Nephron progenitor cell (in vitro differentiated cells): ENCODE measurements at regions not wholly inside any gene's neighbourhood (a gene's known extent, or its start where the extent isn't known, plus 50 kb on each side); places are given as distances from the start of the nearest gene placed in this dataset.

Experiments
- DNase-seq: peaks from one replicate; pipeline ENCODE4 v3.0.0; 2021
- H3K27ac Mint-ChIP-seq: 2 replicates; pipeline ENCODE4 v1.8.0; 2021; ENCODE audit warnings: mild to moderate bottlenecking, moderate library complexity, mixed read lengths
- H3K27me3 Mint-ChIP-seq: 2 replicates; pipeline ENCODE4 v1.8.0; 2021; ENCODE audit warnings: mild to moderate bottlenecking, low read depth, mixed read lengths; ENCODE audit not compliant: poor library complexity
- H3K36me3 Mint-ChIP-seq: 2 replicates; pipeline ENCODE4 v1.8.0; 2021; ENCODE audit warnings: low read depth, mixed read lengths
- H3K4me1 Mint-ChIP-seq: 2 replicates; pipeline ENCODE4 v1.8.0; 2021; ENCODE audit warnings: mixed read lengths
- H3K4me3 Mint-ChIP-seq: 2 replicates; pipeline ENCODE4 v1.8.0; 2021; ENCODE audit warnings: mild to moderate bottlenecking, moderate library complexity, mixed read lengths
- H3K9me3 Mint-ChIP-seq: 2 replicates; pipeline ENCODE4 v1.8.0; 2021; ENCODE audit warnings: mild to moderate bottlenecking, moderate library complexity, mixed read lengths
- CTCF ChIP-seq: fragments of 200-600 bp; sonication (generic); IDR thresholded peaks from 2 replicates; pipeline ENCODE4 v1.5.0; 2021; ENCODE audit warnings: antibody characterized with exemption

DNA sequence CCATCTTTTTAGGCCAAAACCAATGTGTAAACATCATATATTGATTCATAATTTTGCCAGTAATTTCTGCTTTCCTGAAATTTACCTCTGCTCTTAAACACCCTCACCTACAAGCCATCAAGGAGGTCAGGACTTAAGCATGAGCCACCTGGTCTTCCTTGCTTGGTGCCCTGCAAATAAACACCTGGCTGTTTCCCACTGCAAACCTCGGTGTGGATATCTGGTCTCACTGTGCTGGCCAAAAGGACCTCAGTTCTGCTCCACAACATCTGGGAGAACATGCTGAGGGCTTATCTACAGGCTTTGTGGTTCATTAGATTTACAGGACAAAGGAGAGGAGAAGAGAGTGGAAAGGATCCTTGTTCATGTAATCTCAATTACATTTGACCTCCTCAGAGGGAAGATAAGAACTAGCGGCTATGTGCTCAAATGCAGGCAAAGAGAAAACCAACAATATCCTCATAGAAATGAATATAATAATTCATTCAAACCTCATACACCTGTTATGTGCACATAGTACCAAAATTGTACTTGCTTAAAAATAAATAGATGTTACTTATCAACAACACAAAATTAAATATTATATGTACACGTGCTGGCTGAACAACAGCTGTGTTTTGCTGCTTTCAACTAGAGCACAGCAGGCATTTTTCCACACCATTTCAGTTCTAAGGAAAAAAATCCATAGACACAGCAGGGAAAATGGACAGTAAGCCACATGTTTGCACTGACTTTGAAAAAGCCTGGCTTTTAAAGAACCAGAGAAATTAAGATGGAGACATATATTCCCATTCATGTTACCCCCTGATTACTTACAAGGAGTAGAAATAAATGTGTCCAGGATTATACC, 465.1 kb downstream of the LPIN1 start:
- no peak for DNase-seq
- H3K36me3 Mint-ChIP-seq, result no peaks in the 10 kb centered on the region
- no peak overlapping the region for H3K4me3 Mint-ChIP-seq
- TF ChIP-seq CTCF, result no peak
- H3K27ac Mint-ChIP-seq, result no peak overlapping the region
- H3K4me1 Mint-ChIP-seq, result peaks cover 11% of the 10 kb centered on the region
- H3K27me3 Mint-ChIP-seq, result peaks cover 7% of the 10 kb centered on the region
- peaks cover 3% of the 10 kb centered on the region for H3K9me3 Mint-ChIP-seq

- no peaks in the 10 kb centered on the region for H3K9me3 Mint-ChIP-seq
- H3K4me1 Mint-ChIP-seq, result peaks cover 11% of the 10 kb centered on the region
- no peak overlapping the region for H3K4me3 Mint-ChIP-seq
- H3K27me3 Mint-ChIP-seq, result peaks cover 4% of the 10 kb centered on the region
- no peak for TF ChIP-seq CTCF
- no peak for DNase-seq
- H3K36me3 Mint-ChIP-seq, result no peaks in the 10 kb centered on the region
- no peak overlapping the region for H3K27ac Mint-ChIP-seq
These were observed 466.6 kb downstream of the LPIN1 start for GRCh38 chr2:12212841-12213597.

GRCh38 chr2:12217175-12217574, 470.7 kb downstream of the LPIN1 start:
- Mint-ChIP-seq H3K27ac (no peak overlapping the region), H3K36me3 (peaks cover 4% of the 10 kb centered on the region), H3K27me3 (no peaks in the 10 kb centered on the region), H3K4me3 (no peak overlapping the region), H3K9me3 (peaks cover 4% of the 10 kb centered on the region), H3K4me1 (no peaks in the 10 kb centered on the region)
- DNase-seq, result no peak
- no peak for TF ChIP-seq CTCF

DNA sequence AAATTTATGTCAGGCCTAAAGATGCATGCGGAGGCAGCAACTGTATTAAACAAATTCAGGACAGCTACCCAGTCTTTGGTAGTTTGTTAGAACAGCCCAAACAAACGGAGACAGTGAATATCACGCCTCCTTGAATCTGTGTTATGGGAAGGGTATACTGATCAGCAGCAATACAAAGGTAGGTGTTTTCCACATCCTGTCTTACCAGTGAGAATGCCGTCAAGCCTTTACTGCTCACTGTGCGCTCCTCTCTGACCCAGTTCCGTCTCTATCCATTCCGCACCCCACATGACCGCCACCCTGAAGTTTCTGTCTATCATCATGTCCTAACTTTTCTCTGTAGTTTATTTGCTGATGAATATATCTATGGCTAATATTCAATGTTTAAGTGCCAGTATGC, 473.3 kb downstream of the LPIN1 start:
- H3K4me1 Mint-ChIP-seq, result no peaks in the 10 kb centered on the region
- H3K4me3 Mint-ChIP-seq, result no peak overlapping the region
- H3K9me3 Mint-ChIP-seq, result peaks cover 27% of the 10 kb centered on the region
- H3K27me3 Mint-ChIP-seq, result no peaks in the 10 kb centered on the region
- no peak for DNase-seq
- H3K36me3 Mint-ChIP-seq, result peaks cover 17% of the 10 kb centered on the region
- no peak for TF ChIP-seq CTCF
- no peak overlapping the region for H3K27ac Mint-ChIP-seq

DNA sequence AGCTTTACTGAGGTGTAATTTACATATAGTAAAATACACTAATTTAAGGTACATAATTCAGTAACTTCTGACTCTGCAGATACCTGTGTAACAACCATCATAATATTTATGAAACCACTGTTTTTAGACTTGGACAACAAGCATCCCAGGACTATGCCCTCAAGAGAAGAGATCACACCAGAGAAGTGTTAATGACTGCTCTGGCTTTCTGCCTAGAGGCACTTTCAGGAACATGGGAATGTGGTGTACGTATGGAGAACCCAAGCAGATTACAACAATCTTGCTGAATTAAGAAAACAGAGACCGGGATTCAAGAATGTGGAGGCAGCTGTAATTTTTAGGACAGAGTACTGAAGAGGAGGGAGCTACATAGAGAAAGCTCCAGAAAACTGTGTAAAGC, 475.2 kb downstream of the LPIN1 start:
- no peak for DNase-seq
- peaks cover 35% of the 10 kb centered on the region for H3K9me3 Mint-ChIP-seq
- H3K27me3 Mint-ChIP-seq, result no peaks in the 10 kb centered on the region
- TF ChIP-seq CTCF, result no peak
- no peaks in the 10 kb centered on the region for H3K4me1 Mint-ChIP-seq
- no peak overlapping the region for H3K27ac Mint-ChIP-seq
- H3K4me3 Mint-ChIP-seq, result no peak overlapping the region
- peaks cover 21% of the 10 kb centered on the region for H3K36me3 Mint-ChIP-seq
